ENCODE measurements at regions not wholly inside any gene's neighbourhood (a gene's known extent, or its start where the extent isn't known, plus 50 kb on each side); places are given as distances from the start of the nearest gene placed in this dataset.

DNA sequence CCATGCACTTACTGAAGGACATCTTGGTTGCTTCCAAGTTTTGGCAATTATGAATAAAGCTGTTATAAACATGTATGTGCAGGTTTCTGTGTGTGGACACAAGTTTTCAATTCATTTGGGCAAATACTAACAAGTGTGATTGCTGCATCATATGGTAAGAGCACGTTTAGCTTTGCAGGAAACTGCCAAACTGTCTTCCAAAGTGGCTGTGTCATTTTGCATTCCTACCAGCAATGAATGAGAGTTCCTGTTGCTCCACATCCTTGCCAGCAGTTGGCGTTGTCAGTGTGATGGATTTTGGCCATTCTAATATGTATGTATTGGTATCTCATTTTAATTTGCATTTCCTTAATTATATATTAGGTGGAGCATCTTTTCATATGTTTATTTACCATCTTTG, 280.1 kb downstream of the SV2B start:
- Histone ChIP-seq H3K9me3 (ENCODE audit: control insufficient read depth in 1 of 2, low read length in 2 of 2) (no peaks in the 10 kb centered on the region), H3K9ac (ENCODE audit: low read depth in 1 of 2, low read length in 2 of 2) (no peak overlapping the region), H3K27ac (ENCODE audit: low read depth, low read length) (no peak overlapping the region), H3K4me3 (ENCODE audit: low read depth in 1 of 2, low read length in 2 of 2) (no peak overlapping the region), H3K36me3 (ENCODE audit: control insufficient read depth in 1 of 2, insufficient read depth in 2 of 2, low read length in 2 of 2) (no peaks in the 10 kb centered on the region), H3K4me1 (ENCODE audit: control insufficient read depth in 1 of 2, insufficient read depth in 2 of 2, low read length in 2 of 2) (no peaks in the 10 kb centered on the region), H3K27me3 (ENCODE audit: control insufficient read depth in 1 of 2, insufficient read depth in 2 of 2, low read length in 2 of 2) (no peaks in the 10 kb centered on the region)

- Histone ChIP-seq H3K27me3 (ENCODE audit: control insufficient read depth in 1 of 2, insufficient read depth in 2 of 2, low read length in 2 of 2) (no peaks in the 10 kb centered on the region), H3K9ac (ENCODE audit: low read depth in 1 of 2, low read length in 2 of 2) (no peak overlapping the region), H3K4me3 (ENCODE audit: low read depth in 1 of 2, low read length in 2 of 2) (no peak overlapping the region), H3K27ac (ENCODE audit: low read depth, low read length) (no peak overlapping the region), H3K9me3 (ENCODE audit: control insufficient read depth in 1 of 2, low read length in 2 of 2) (no peaks in the 10 kb centered on the region), H3K36me3 (ENCODE audit: control insufficient read depth in 1 of 2, insufficient read depth in 2 of 2, low read length in 2 of 2) (no peaks in the 10 kb centered on the region), H3K4me1 (ENCODE audit: control insufficient read depth in 1 of 2, insufficient read depth in 2 of 2, low read length in 2 of 2) (no peaks in the 10 kb centered on the region)
Observed at GRCh38 chr15:91383532-91383931, 283.5 kb downstream of the SV2B start.

DNA sequence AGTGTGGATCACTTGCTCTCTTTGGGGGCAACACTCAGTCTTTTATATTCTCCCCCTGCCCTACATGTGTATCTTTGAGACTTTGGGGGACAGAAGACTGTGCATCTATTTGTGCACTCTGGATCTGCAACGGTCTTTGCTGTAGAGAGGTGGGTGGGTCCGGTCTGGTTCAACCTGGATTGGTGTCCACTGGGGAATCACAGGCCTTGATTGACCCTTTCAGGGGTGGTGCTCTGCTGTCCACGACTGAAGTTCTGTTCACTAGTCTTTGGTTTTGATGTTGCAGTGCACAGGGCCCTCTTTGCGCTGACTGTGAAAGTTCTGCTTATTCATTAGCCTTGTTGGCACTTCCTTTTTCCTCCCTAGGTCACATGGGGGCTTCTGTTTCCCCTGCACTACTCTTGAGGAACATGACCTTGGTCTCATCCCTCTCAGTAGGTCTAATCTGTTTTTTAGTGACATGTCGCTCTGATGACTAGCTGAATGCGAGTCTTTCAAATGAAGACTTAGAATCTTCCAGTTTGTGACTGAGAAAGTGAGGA, 284.2 kb downstream of the SV2B start:
- no peaks in the 10 kb centered on the region for H3K4me1 ChIP-seq (ENCODE audit: control insufficient read depth in 1 of 2, insufficient read depth in 2 of 2, low read length in 2 of 2)
- no peaks in the 10 kb centered on the region for H3K36me3 ChIP-seq (ENCODE audit: control insufficient read depth in 1 of 2, insufficient read depth in 2 of 2, low read length in 2 of 2)
- no peak overlapping the region for H3K4me3 ChIP-seq (ENCODE audit: low read depth in 1 of 2, low read length in 2 of 2)
- no peak overlapping the region for H3K27ac ChIP-seq (ENCODE audit: low read depth, low read length)
- H3K9ac ChIP-seq (ENCODE audit: low read depth in 1 of 2, low read length in 2 of 2), result no peak overlapping the region
- no peaks in the 10 kb centered on the region for H3K9me3 ChIP-seq (ENCODE audit: control insufficient read depth in 1 of 2, low read length in 2 of 2)
- H3K27me3 ChIP-seq (ENCODE audit: control insufficient read depth in 1 of 2, insufficient read depth in 2 of 2, low read length in 2 of 2), result no peaks in the 10 kb centered on the region

DNA sequence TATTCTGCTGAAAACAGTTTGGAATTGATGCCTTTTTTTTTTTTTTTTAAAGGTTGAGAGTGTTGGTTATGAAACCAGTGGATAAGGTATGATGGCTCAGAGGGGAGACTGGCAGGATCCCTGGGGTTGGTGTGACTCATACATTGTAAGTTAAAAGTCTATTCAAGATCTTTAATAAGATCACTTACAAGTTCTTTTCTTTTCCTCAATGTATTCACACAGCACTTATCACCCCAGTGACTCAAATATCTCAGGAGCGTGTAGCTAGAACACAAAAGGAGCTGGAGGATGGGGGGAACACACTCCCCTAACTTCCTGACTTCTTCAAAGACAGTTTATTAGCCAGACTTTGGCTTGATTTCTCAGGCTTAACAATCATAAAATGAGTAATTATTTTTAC, 285.3 kb downstream of the SV2B start:
- no peak overlapping the region for H3K9ac ChIP-seq (ENCODE audit: low read depth in 1 of 2, low read length in 2 of 2)
- H3K36me3 ChIP-seq (ENCODE audit: control insufficient read depth in 1 of 2, insufficient read depth in 2 of 2, low read length in 2 of 2), result no peaks in the 10 kb centered on the region
- H3K27me3 ChIP-seq (ENCODE audit: control insufficient read depth in 1 of 2, insufficient read depth in 2 of 2, low read length in 2 of 2), result no peaks in the 10 kb centered on the region
- H3K9me3 ChIP-seq (ENCODE audit: control insufficient read depth in 1 of 2, low read length in 2 of 2), result no peaks in the 10 kb centered on the region
- no peaks in the 10 kb centered on the region for H3K4me1 ChIP-seq (ENCODE audit: control insufficient read depth in 1 of 2, insufficient read depth in 2 of 2, low read length in 2 of 2)
- H3K4me3 ChIP-seq (ENCODE audit: low read depth in 1 of 2, low read length in 2 of 2), result no peak overlapping the region
- no peak overlapping the region for H3K27ac ChIP-seq (ENCODE audit: low read depth, low read length)

GRCh38 chr15:91393186-91393585, 293.1 kb downstream of the SV2B start:
- Histone ChIP-seq H3K4me1 (ENCODE audit: control insufficient read depth in 1 of 2, insufficient read depth in 2 of 2, low read length in 2 of 2) (no peaks in the 10 kb centered on the region), H3K27ac (ENCODE audit: low read depth, low read length) (no peak overlapping the region), H3K9ac (ENCODE audit: low read depth in 1 of 2, low read length in 2 of 2) (no peak overlapping the region), H3K9me3 (ENCODE audit: control insufficient read depth in 1 of 2, low read length in 2 of 2) (no peaks in the 10 kb centered on the region), H3K36me3 (ENCODE audit: control insufficient read depth in 1 of 2, insufficient read depth in 2 of 2, low read length in 2 of 2) (no peaks in the 10 kb centered on the region), H3K4me3 (ENCODE audit: low read depth in 1 of 2, low read length in 2 of 2) (no peak overlapping the region), H3K27me3 (ENCODE audit: control insufficient read depth in 1 of 2, insufficient read depth in 2 of 2, low read length in 2 of 2) (peaks cover 0 to 4% of the 10 kb centered on the region in 2 donors)

DNA sequence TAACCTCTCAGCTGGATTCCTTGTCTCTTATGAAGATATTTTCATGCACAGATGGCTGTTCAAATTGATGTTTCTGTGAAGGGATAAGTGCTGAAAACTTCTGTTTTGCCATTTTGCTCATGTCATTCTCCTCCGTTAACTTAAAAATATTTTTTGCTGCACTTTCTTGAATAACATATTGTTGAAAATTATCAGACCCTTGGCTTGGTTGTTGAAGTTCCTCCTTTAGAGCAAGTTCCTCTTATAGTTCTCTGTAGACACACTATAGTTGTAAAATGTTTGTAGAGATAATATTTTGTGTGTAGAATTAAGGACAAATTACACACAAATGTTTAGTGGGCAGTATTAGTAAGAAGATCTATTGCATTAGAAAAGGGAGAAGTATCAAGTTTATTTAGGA, 300.4 kb downstream of the SV2B start:
- no peaks in the 10 kb centered on the region for H3K4me1 ChIP-seq (ENCODE audit: control insufficient read depth in 1 of 2, insufficient read depth in 2 of 2, low read length in 2 of 2)
- no peaks in the 10 kb centered on the region for H3K9me3 ChIP-seq (ENCODE audit: control insufficient read depth in 1 of 2, low read length in 2 of 2)
- H3K9ac ChIP-seq (ENCODE audit: low read depth in 1 of 2, low read length in 2 of 2), result no peak overlapping the region
- no peaks in the 10 kb centered on the region for H3K27me3 ChIP-seq (ENCODE audit: control insufficient read depth in 1 of 2, insufficient read depth in 2 of 2, low read length in 2 of 2)
- no peak overlapping the region for H3K27ac ChIP-seq (ENCODE audit: low read depth, low read length)
- no peak overlapping the region for H3K4me3 ChIP-seq (ENCODE audit: low read depth in 1 of 2, low read length in 2 of 2)
- H3K36me3 ChIP-seq (ENCODE audit: control insufficient read depth in 1 of 2, insufficient read depth in 2 of 2, low read length in 2 of 2), result no peaks in the 10 kb centered on the region

GRCh38 chr15:91407269-91407889, 307.3 kb downstream of the SV2B start:
- no peak overlapping the region for H3K4me3 ChIP-seq (ENCODE audit: low read depth in 1 of 2, low read length in 2 of 2)
- H3K36me3 ChIP-seq (ENCODE audit: control insufficient read depth in 1 of 2, insufficient read depth in 2 of 2, low read length in 2 of 2), result no peaks in the 10 kb centered on the region

DNA sequence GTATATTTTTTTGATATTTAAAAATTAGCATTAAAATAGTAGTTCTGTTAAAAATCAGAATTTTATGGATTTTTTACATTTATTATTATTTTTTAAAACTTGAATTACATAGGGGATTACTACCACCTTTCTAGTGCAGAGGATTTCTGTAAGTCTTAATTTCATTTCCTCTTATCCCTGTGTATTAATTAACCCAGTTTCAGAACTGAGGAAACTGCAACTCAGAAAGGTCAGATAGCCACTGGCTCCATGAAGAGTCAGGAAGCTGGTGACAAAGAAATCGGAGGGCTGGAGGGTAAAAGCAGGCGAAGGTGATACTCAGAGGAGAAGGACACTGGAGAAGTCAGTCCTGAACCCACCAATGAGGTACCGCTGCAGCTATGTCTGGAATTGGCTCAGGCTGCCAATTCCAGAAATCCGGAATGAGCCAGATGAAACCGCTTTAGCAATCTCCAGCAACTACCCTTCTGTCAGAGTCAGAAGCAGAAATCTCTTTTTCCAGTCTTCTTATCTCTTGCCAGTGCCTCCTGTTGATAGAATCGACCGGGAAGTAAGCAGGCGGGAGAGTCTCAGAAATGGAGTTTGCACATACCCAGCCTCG, 308.5 kb downstream of the SV2B start:
- no peaks in the 10 kb centered on the region for H3K9me3 ChIP-seq (ENCODE audit: control insufficient read depth in 1 of 2, low read length in 2 of 2)
- peak overlapping the region in 1 of 2 donors; percentile 52 for H3K4me3 ChIP-seq (ENCODE audit: low read depth in 1 of 2, low read length in 2 of 2)
- H3K36me3 ChIP-seq (ENCODE audit: control insufficient read depth in 1 of 2, insufficient read depth in 2 of 2, low read length in 2 of 2), result no peaks in the 10 kb centered on the region
- no peak overlapping the region for H3K9ac ChIP-seq (ENCODE audit: low read depth in 1 of 2, low read length in 2 of 2)
- no peaks in the 10 kb centered on the region for H3K27me3 ChIP-seq (ENCODE audit: control insufficient read depth in 1 of 2, insufficient read depth in 2 of 2, low read length in 2 of 2)
- no peak overlapping the region for H3K27ac ChIP-seq (ENCODE audit: low read depth, low read length)
- peaks cover 5 to 11% of the 10 kb centered on the region in 2 donors for H3K4me1 ChIP-seq (ENCODE audit: control insufficient read depth in 1 of 2, insufficient read depth in 2 of 2, low read length in 2 of 2)

More at GRCh38 chr15:91407269-91407889, 307.3 kb downstream of the SV2B start:
- Histone ChIP-seq H3K27me3 (ENCODE audit: control insufficient read depth in 1 of 2, insufficient read depth in 2 of 2, low read length in 2 of 2) (no peaks in the 10 kb centered on the region), H3K9ac (ENCODE audit: low read depth in 1 of 2, low read length in 2 of 2) (no peak overlapping the region), H3K9me3 (ENCODE audit: control insufficient read depth in 1 of 2, low read length in 2 of 2) (no peaks in the 10 kb centered on the region), H3K4me1 (ENCODE audit: control insufficient read depth in 1 of 2, insufficient read depth in 2 of 2, low read length in 2 of 2) (peaks cover 5 to 11% of the 10 kb centered on the region in 2 donors), H3K27ac (ENCODE audit: low read depth, low read length) (no peak overlapping the region)

DNA sequence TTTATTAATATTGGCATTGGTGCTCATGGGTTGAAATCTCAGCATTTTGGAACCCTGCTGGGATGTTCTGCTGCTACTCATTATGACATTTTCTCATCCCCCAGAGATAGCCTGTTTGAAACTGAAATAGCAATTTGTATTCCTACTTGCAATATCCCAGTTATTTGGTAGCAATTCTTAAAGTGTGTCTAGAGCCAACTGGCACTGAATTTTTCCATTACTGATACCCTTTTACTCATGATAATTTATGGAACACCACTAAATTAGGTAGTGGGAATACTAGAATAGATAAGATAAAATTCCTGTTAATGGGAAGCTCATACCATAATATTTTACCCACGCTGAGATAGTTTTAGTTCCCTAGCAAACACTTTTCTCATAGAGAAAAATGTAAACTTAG, 309.3 kb downstream of the SV2B start:
- Histone ChIP-seq H3K27ac (ENCODE audit: low read depth, low read length) (no peak overlapping the region), H3K4me1 (ENCODE audit: control insufficient read depth in 1 of 2, insufficient read depth in 2 of 2, low read length in 2 of 2) (peaks cover 5 to 11% of the 10 kb centered on the region in 2 donors), H3K9me3 (ENCODE audit: control insufficient read depth in 1 of 2, low read length in 2 of 2) (no peaks in the 10 kb centered on the region), H3K4me3 (ENCODE audit: low read depth in 1 of 2, low read length in 2 of 2) (no peak overlapping the region), H3K36me3 (ENCODE audit: control insufficient read depth in 1 of 2, insufficient read depth in 2 of 2, low read length in 2 of 2) (no peaks in the 10 kb centered on the region), H3K9ac (ENCODE audit: low read depth in 1 of 2, low read length in 2 of 2) (no peak overlapping the region), H3K27me3 (ENCODE audit: control insufficient read depth in 1 of 2, insufficient read depth in 2 of 2, low read length in 2 of 2) (no peaks in the 10 kb centered on the region)

DNA sequence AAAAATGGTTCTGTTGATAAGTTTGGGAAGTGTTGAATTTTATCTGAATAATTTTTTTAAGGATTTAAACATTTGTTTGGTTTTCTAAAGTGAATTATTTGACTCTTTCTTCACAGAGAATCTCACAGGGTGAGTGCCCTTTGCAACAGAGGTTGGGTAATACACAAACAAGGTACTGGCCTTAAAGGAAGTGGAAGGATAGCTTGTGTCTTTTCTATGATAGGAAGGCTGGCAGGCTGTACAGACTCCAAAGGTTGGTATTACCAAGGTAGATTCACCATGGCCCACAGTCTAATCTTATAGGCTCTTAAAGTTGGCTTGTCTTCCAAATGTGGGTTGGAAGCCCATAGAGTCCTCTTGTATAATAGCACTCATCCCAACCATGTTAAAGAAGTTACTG, 311.5 kb downstream of the SV2B start:
- Histone ChIP-seq H3K4me3 (ENCODE audit: low read depth in 1 of 2, low read length in 2 of 2) (no peak overlapping the region), H3K9ac (ENCODE audit: low read depth in 1 of 2, low read length in 2 of 2) (no peak overlapping the region), H3K9me3 (ENCODE audit: control insufficient read depth in 1 of 2, low read length in 2 of 2) (no peaks in the 10 kb centered on the region), H3K27me3 (ENCODE audit: control insufficient read depth in 1 of 2, insufficient read depth in 2 of 2, low read length in 2 of 2) (no peaks in the 10 kb centered on the region), H3K36me3 (ENCODE audit: control insufficient read depth in 1 of 2, insufficient read depth in 2 of 2, low read length in 2 of 2) (no peaks in the 10 kb centered on the region), H3K27ac (ENCODE audit: low read depth, low read length) (no peak overlapping the region), H3K4me1 (ENCODE audit: control insufficient read depth in 1 of 2, insufficient read depth in 2 of 2, low read length in 2 of 2) (peaks cover 5 to 11% of the 10 kb centered on the region in 2 donors)

All from duodenal mucosa (tissue), 2 donors.